HG03378 (cell line): ENCODE measurements at regions not wholly inside any gene's neighbourhood (a gene's known extent, or its start where the extent isn't known, plus 50 kb on each side); places are given as distances from the start of the nearest gene placed in this dataset.

ENCODE experiments used
- ATAC-seq: cut with Tn5 transposase; IDR thresholded peaks from one replicate; pipeline ENCODE4 v1.9.1; 2021; ENCODE audit warnings: mild to moderate bottlenecking, moderate library complexity; ENCODE audit not compliant: unreplicated experiment

DNA sequence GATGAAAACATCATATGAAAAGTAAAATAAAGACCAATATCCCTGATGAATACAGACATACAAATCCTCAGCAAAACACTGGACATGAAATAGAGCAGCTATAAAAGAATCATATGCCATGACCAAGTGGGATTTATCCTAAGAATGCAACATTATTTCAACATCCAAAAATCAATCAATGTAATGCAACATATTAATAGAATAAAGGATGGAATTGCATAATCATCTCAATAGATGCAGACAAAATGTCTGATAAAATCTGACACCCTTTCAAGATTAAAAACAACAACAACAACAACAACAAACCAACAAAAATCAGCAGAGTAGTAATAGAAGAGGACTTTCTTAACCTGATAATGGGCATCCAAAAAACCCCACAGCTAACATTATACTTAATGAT lies 63.8 kb upstream of the IL1R1 start:
- no peak for ATAC-seq

DNA sequence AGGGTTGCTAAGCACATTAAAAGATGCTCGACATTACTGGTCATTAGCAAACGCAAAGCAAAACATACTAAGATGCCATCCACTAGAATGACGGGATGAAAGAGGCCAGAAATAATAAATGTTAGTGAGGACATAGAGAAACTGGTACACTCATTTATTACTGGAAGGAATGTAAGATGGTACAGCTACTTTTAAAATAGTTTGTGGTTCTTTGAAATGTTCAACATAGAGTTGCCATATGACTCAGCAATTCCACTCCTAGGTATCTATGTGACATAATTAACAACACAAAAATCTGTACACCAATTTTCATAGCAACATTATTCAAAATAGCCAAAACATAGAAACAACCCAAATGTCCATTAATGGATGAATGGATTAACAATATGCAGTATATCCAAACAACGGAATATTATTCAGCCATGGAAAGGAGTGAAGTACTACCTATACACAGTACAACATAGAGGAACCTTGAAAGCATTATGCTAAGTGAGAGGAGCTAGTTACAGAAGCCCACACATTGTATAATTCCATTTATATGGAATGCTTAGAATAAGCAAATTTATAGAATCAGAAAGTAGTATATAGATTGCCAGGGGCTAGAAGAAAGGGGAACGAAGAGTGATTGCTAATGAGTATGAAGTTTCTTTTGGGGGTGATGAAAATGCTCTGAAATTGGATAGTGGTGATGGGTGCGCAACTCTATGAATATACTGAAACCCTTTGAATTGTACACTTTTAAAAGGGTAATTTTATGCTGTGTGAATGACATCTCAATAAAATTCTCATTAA lies 61.9 kb upstream of the IL1R1 start:
- peak; percentile 63 for ATAC-seq

DNA sequence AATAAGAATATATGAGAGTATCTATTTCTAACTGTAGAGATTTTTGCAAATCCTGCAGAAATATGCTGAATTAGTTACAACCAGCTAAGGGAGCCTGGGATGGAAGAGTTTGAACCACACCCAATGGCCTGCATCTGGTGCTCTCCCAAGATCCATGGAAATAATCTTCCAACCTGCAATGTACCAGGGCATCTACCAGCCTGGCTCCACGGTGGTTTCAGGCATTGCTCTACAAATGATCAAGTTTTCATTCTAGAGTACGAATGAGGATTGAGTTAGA lies 61.4 kb upstream of the IL1R1 start:
- ATAC-seq = no peak

DNA sequence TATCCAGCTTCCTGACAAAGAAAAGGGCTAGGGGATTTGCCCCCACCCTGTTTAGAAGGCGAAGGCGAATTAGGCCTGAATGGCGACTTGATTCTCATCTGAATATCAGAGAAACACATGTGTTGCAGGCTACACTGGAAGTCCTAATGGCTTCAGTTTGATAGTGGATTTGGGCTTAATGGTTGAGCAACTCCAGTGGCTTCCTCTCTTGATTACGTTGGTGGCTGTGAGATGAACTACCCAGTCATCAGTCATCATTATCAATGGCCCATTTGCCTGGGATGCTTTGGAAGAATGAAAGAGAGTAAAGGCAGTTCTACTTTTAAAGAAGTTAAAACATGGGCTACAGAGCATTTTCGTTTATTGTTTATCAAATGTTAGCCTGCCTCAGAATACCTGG lies 60.9 kb upstream of the IL1R1 start:
- no peak for ATAC-seq

DNA sequence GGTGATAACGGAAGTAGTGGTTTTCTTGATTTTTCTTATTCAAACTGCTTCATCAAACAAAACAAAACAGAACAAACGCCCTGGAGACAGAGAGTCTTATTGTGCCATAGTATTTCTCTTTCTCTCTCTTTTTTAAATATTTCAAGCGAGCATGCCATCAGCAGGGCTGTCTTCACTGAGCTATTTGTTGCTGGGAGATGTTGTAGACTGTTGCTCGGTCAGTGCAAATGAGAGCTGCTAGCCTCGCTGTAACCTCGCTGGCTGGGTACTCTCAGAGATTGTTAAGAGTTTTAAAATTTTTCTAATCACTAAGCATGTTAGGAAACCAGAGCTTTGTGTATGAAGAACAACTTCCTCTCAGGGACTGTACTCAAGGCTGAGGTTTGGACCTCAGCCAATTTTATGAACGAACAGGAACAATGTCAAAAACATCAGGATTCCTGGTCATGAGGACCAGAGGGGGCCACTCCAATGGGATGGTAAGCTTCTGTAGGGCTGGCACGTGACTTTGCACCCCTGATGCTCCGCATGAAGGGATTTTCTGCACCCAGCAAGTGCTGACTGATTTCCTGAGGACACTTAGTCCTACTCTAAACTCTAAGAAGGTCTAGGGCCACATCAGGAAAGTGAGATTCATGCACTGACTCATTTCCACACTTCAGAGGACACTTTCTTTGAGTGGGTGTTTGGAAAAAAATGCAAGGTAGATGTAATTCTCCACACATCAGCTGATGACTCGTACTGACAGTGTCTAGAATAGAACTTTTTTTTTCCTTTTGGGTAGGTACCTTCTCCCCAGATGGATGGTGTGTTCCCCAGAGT lies 59.8 kb upstream of the IL1R1 start:
- peak; percentile 83 for ATAC-seq

DNA sequence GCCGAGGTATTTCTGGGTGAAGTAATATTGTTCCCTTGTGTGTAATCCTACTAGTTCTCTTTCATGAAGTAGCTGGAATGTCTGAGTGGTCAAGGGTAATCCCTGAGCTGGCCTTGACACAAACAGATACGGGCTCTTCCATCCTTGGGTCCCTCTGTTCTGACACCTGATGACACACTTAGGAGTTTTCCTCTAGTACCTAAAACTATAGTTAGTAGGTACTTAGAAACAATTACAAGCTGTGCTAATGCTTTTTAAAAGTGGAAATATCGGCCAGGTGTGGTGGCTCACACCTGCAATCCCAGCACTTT lies 59.2 kb upstream of the IL1R1 start:
- no peak for ATAC-seq

DNA sequence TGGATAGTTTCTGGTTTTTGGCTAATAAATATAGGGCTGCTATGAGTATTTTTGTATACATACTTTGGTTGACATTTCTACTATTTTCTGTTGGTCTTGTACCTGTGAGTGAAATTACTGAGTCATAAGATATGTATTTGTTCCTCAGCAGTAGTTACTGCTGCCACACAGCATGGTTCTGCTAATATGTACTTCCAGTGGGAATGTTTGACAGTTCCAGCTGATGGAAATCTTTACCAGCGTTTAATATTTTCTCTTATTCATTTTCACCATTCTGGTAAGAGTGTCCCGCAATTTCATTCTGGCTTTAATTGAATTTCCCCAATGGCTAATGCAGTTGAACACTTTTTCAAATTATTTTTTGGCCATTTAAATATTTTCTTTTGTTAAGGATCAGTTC lies 57.9 kb upstream of the IL1R1 start:
- ATAC-seq = no peak

DNA sequence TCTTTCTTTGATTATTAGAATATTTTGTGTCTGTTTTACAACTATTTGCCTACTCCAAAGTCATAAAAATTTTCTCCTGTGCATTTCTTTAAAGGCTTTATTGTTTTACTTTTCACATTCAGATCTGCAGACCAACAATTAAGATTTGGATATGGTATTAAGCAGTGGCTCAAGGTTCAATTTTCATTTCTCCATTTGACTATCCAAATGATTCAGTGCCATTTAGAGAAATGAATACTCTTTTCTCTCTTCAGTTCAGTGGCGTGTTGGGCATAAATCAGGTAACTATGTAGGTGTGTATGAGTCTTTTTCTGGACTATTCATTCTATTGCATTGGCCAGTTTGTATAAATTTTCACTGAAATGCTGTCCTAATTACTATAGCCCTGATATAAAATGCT lies 57.3 kb upstream of the IL1R1 start:
- no peak for ATAC-seq

DNA sequence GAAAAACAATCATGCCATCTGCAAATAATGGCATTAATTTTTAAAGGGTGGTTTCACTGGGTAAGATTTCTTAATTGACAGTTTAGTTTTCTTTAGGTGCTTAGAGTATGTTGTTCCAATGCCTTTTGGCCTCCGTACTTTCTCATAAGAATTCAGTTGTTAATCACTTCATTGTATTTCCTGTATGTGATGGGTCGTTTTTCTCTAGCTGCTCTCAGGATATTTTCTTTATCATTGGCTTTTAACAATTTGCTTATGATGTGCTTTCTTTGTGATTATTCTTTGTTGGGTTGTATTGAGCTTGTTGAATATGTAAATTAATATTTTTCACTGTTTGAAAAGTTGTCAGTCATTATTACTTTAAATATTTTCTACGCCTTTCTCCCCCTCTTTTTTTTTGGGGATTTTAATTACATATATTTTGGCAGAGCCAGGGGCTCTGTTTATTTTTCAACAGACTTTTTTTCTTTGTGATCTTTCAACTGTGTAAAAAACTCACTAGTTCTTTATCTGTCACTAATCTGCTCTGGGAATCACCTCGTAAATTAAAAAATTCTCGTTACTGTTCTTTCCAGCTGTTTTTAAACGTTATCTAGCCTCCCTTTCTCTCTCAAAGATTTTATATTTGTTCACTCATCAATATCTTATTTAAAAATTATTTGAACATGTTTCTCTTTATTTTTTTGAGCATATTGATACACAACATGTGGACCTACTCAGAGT lies 56.2 kb upstream of the IL1R1 start:
- ATAC-seq = no peak

DNA sequence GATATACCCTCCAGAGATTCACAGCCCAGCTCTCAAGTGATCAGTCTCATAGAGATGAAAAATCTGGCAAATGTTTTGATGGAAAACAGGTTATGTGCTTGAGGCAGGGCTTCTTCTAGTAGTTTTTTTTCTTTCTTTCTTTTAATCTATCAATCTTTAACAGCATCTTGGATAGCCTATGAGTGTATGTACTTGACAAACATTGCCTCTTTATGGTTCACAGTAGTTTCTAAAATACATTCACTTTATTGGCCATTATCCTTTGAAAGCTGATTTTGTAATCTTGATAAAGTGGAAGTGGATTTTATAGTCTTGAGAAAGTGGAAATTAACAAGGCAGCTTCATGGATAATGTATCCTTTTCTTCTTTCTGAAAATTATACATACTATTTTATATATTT lies 51.4 kb upstream of the IL1R1 start:
- ATAC-seq = no peak

DNA sequence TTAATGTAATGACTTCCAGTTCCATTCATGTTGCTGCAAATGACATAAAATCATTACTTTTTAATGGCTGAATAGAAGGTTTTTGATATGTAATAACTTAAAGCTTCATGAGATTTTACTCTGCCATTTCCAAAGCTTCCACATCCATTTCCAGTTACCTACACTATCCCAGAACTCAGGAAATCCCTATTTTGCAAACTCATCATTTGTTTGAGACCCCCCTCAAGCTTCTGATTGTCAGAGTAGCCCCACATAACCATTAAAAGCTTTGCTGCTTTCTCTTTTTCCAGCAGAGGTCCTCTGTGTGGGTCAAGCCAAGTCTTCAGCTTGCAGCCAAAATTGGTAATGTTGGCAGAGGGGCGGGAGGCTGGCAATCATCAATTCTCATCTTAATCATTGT lies 50.6 kb upstream of the IL1R1 start:
- no peak for ATAC-seq

DNA sequence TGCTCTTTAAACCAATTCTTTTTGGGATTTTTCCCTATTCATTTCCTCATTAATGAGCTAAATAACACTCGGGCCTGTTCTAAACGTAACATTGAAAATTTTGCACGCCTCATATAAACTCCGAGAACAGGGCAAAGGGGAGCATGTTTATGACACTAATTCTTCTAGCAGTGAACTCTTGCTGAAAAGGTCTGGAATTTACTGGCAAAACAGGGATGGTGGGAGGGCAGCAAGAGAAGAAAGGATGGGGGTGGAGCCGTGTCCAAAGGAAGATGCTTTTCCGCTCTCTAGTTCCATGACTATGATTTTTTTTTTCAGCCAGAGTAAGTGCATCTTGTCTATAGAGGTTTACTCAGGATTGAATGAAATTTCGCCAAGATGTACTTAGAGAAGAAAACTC lies 50.0 kb upstream of the IL1R1 start:
- no peak for ATAC-seq
